ENCODE measurements at regions not wholly inside any gene's neighbourhood (a gene's known extent, or its start where the extent isn't known, plus 50 kb on each side); places are given as distances from the start of the nearest gene placed in this dataset.

- no peak overlapping the region for H3K4me3 ChIP-seq (ENCODE audit: extremely low read depth in 1 of 4, insufficient read depth in 2 of 4, low read depth in 3 of 4, low read length in 4 of 4)
- no peaks in the 10 kb centered on the region for H3K36me3 ChIP-seq (ENCODE audit: control insufficient read depth in 2 of 4, insufficient read depth in 4 of 4, low read length in 3 of 4)
- H2AFZ ChIP-seq (ENCODE audit: low read length) = no peak overlapping the region
- no peak overlapping the region for H2BK5ac ChIP-seq (ENCODE audit: low read depth, low read length)
- no peaks in the 10 kb centered on the region for H4K20me1 ChIP-seq (replicated peaks in 1 of 2; ENCODE audit: control insufficient read depth in 1 of 2, insufficient read depth in 2 of 2, low read length in 2 of 2)
- no peak overlapping the region for H3K27ac ChIP-seq (ENCODE audit: low read depth, low read length)
- H2AK5ac ChIP-seq (ENCODE audit: low read depth, low read length) = no peak overlapping the region
- ChIA-PET CTCF (ENCODE audit: partially characterized antibody) (interaction anchor here (0.9 to 2.1 kb wide), 4 partner anchors 9 to 458 kb away, joined by 3 to 6 read pairs (median 5); no protein-coding TSS in a partner anchor), POLR2A (ENCODE audit: partially characterized antibody) (no interaction called here)
- no peak overlapping the region for H3K23ac ChIP-seq (ENCODE audit: insufficient read length)
- no peaks in the 10 kb centered on the region for H3K79me2 ChIP-seq (ENCODE audit: control insufficient read depth in 1 of 2, insufficient read depth in 2 of 2, low read length in 2 of 2)
- no peaks in the 10 kb centered on the region for H3K9me3 ChIP-seq (ENCODE audit: insufficient read depth in 2 of 2, low read depth in 1 of 2, low read length in 1 of 2)
- H2BK15ac ChIP-seq (ENCODE audit: low read length) = no peak overlapping the region
- no peak overlapping the region for H4K5ac ChIP-seq (ENCODE audit: insufficient read length, low read depth, low read length)
- no peaks in the 10 kb centered on the region for H3K4me1 ChIP-seq (replicated peaks in 1 of 4; ENCODE audit: control insufficient read depth in 3 of 4, insufficient read depth in 4 of 4, low read length in 3 of 4)
- H3K14ac ChIP-seq (ENCODE audit: insufficient read length) = no peak overlapping the region
- no peak overlapping the region for H4K91ac ChIP-seq (replicated peaks; ENCODE audit: insufficient read length, low read length)
- no peak overlapping the region for H3K4ac ChIP-seq (replicated peaks; ENCODE audit: insufficient read length, low read depth, low read length)
- WGBS, 2 experiments (ENCODE audit: extremely low coverage in 1 of 2, insufficient coverage in 1 of 2, insufficient read length in 1 of 2, insufficient replicate concordance in 2 of 2, low coverage in 1 of 2, low lambda C conversion rate in 2 of 2, missing lambda C conversion rate in 1 of 2) = 73% methylated on average over 2 of the region's 2 CpGs; no CpG with 5 or more reads in 1 of the 2 experiments
- no peak overlapping the region for H3K4me2 ChIP-seq (ENCODE audit: insufficient read depth in 1 of 2, low read depth in 2 of 2, low read length in 2 of 2)
- FAIRE-seq = no peak
- H3K56ac ChIP-seq (replicated peaks; ENCODE audit: insufficient read length, low read depth, low read length) = no peak overlapping the region
- no peaks in the 10 kb centered on the region for H3K27me3 ChIP-seq (replicated peaks in 1 of 4; ENCODE audit: control insufficient read depth in 3 of 4, extremely low read depth in 1 of 4, insufficient read depth in 3 of 4, low read length in 3 of 4)
- no peak overlapping the region for H3K18ac ChIP-seq (ENCODE audit: extremely low read depth, low read length)
- no peaks in the 10 kb centered on the region for H3K79me1 ChIP-seq (ENCODE audit: low read depth, low read length)
- H3K9ac ChIP-seq (replicated peaks in 1 of 4; ENCODE audit: extremely low read depth in 1 of 4, low read depth in 3 of 4, low read length in 3 of 4) = no peak overlapping the region
- DNase-seq (ENCODE audit: low read depth in 1 of 2, low spot score in 2 of 2) = no peak
- no peak overlapping the region for H2BK120ac ChIP-seq (replicated peaks; ENCODE audit: low read depth, low read length)
- H4K8ac ChIP-seq (ENCODE audit: extremely low read depth, insufficient read depth, low read length) = no peak overlapping the region
- no peaks in the 10 kb centered on the region for H3K23me2 ChIP-seq (ENCODE audit: low read depth, low read length)
- no peak overlapping the region for H2BK20ac ChIP-seq (ENCODE audit: low read length)
- no peak overlapping the region for H2BK12ac ChIP-seq (ENCODE audit: low read depth, low read length)
- TF ChIP-seq CHD7 (IDR thresholded peaks at IDR 0.05; ENCODE audit: insufficient replicate concordance, low read length) = no peak
Observed at GRCh38 chrX:82676386-82676785, 831.7 kb upstream of the POU3F4 start.

All from H1 (cell line).